GM23338 (cell line): ENCODE measurements at regions not wholly inside any gene's neighbourhood (a gene's known extent, or its start where the extent isn't known, plus 50 kb on each side); places are given as distances from the start of the nearest gene placed in this dataset.

ENCODE experiments used
- ATAC-seq: fragments of 200-7000 bp; cut with Tn5 transposase; 3 replicates; pipeline ENCODE4 v1.9.1; 2020
- DNase-seq: peaks from one replicate; pipeline ENCODE4 v3.0.0-alpha.2; 2015; ENCODE audit warnings: low spot score
- H2AFZ ChIP-seq: fragments of 200-600 bp; sonication (generic); 2 replicates; pipeline ENCODE4 v1.8.0; 2016; ENCODE audit warnings: antibody characterized with exemption, mild to moderate bottlenecking, moderate library complexity
- H3F3A ChIP-seq: fragments of 200-600 bp; sonication (generic); replicated peaks from 2 replicates; pipeline ENCODE4 v1.8.0; 2017; ENCODE audit warnings: antibody characterized with exemption, mixed run types, low read depth
- H3K27ac ChIP-seq: fragments of 200-600 bp; sonication (generic); 2 replicates; pipeline ENCODE4 v1.6.1; 2016; ENCODE audit warnings: low read depth
- H3K27me3 ChIP-seq: fragments of 200-600 bp; sonication (generic); 2 replicates; pipeline ENCODE4 v1.8.0; 2016; ENCODE audit warnings: mild to moderate bottlenecking, mixed run types, moderate library complexity; ENCODE audit not compliant: insufficient read depth
- H3K36me3 ChIP-seq: fragments of 200-600 bp; sonication (generic); 2 replicates; pipeline ENCODE4 v1.8.0; 2016; ENCODE audit warnings: mild to moderate bottlenecking; ENCODE audit not compliant: insufficient read depth
- H3K4me1 ChIP-seq: fragments of 200-600 bp; sonication (generic); 2 replicates; pipeline ENCODE4 v1.8.0; 2016; ENCODE audit warnings: mild to moderate bottlenecking, moderate library complexity; ENCODE audit not compliant: insufficient read depth
- H3K4me2 ChIP-seq: fragments of 200-600 bp; sonication (generic); 2 replicates; pipeline ENCODE4 v1.7.1; 2017; ENCODE audit warnings: mixed run types
- H3K4me3 ChIP-seq: fragments of 200-600 bp; sonication (generic); 2 replicates; pipeline ENCODE4 v1.6.1; 2016; ENCODE audit warnings: mixed run types
- H3K79me2 ChIP-seq: fragments of 200-600 bp; sonication (generic); replicated peaks from 2 replicates; pipeline ENCODE4 v1.8.0; 2017; ENCODE audit warnings: mild to moderate bottlenecking; ENCODE audit not compliant: insufficient read depth
- H3K9me2 ChIP-seq: fragments of 200-600 bp; sonication (generic); 2 replicates; pipeline ENCODE4 v1.8.0; 2017; ENCODE audit not compliant: insufficient read depth
- H4K20me1 ChIP-seq: fragments of 200-600 bp; sonication (generic); replicated peaks from 2 replicates; pipeline ENCODE4 v1.8.0; 2017; ENCODE audit warnings: mild to moderate bottlenecking; ENCODE audit not compliant: insufficient read depth
- H3K27ac Mint-ChIP-seq: 2 replicates; pipeline ENCODE4 v1.8.0; 2020; ENCODE audit warnings: inconsistent platforms, mild to moderate bottlenecking, moderate library complexity, mixed read lengths
- H3K27me3 Mint-ChIP-seq: 3 replicates; pipeline ENCODE4 v1.8.0; 2022; ENCODE audit warnings: low read depth, mild to moderate bottlenecking, moderate library complexity, mixed read lengths, inconsistent platforms; ENCODE audit not compliant: insufficient read depth, poor library complexity
- H3K36me3 Mint-ChIP-seq: 3 replicates; pipeline ENCODE4 v1.8.0; 2021; ENCODE audit warnings: low read depth, mild to moderate bottlenecking, inconsistent platforms, moderate library complexity, mixed read lengths
- H3K4me1 Mint-ChIP-seq: 3 replicates; pipeline ENCODE4 v1.8.0; 2020; ENCODE audit warnings: mild to moderate bottlenecking, inconsistent platforms, mixed read lengths
- H3K4me3 Mint-ChIP-seq: 3 replicates; pipeline ENCODE4 v1.8.0; 2021; ENCODE audit warnings: moderate library complexity, mild to moderate bottlenecking, inconsistent platforms, mixed read lengths
- H3K9me3 Mint-ChIP-seq: 3 replicates; pipeline ENCODE4 v1.8.0; 2020; ENCODE audit warnings: moderate library complexity, mild to moderate bottlenecking, inconsistent platforms, mixed read lengths
- CREB1 ChIP-seq: fragments of 250-450 bp; sonication (Bioruptor Pico); IDR thresholded peaks from 2 replicates; pipeline ENCODE4 v1.5.0; 2020; ENCODE audit warnings: low read depth, mild to moderate bottlenecking, moderate library complexity
- EZH2 ChIP-seq: fragments of 200-600 bp; sonication (generic); IDR thresholded peaks from one replicate; pipeline ENCODE4 v1.8.0; 2017; ENCODE audit warnings: antibody characterized with exemption, mild to moderate bottlenecking, low read depth; ENCODE audit not compliant: unreplicated experiment
- EZH2phosphoT487 ChIP-seq: fragments of 200-600 bp; sonication (generic); IDR thresholded peaks from one replicate; pipeline ENCODE4 v1.8.1; 2018; ENCODE audit warnings: antibody characterized with exemption; ENCODE audit not compliant: unreplicated experiment
- JUNB ChIP-seq: IDR thresholded peaks from one replicate; pipeline ENCODE4 v1.6.1; 2016; ENCODE audit warnings: antibody characterized with exemption; ENCODE audit not compliant: unreplicated experiment
- NANOG ChIP-seq: IDR thresholded peaks from 2 replicates; pipeline ENCODE4 v1.6.1; 2016; ENCODE audit warnings: antibody characterized with exemption, borderline replicate concordance
- POLR2AphosphoS5 ChIP-seq: IDR thresholded peaks from 2 replicates; pipeline ENCODE4 v1.6.1; 2016; ENCODE audit warnings: antibody characterized with exemption, low read depth
- STAT1 ChIP-seq: IDR thresholded peaks from one replicate; pipeline ENCODE4 v1.6.1; 2016; ENCODE audit warnings: antibody characterized with exemption; ENCODE audit not compliant: unreplicated experiment
- ZNF114 ChIP-seq: fragments of 250-450 bp; sonication (Bioruptor Pico); IDR thresholded peaks from 2 replicates; pipeline ENCODE4 v1.5.0; 2020; ENCODE audit warnings: mild to moderate bottlenecking, moderate library complexity
- ZNF331 ChIP-seq: fragments of 250-450 bp; sonication (Bioruptor Pico); IDR thresholded peaks from 2 replicates; pipeline ENCODE4 v1.5.0; 2020; ENCODE audit warnings: low read depth, mild to moderate bottlenecking, moderate library complexity
- TF ChIP-seq, protein P1 (sequence below): IDR thresholded peaks from one replicate; pipeline ENCODE4 v1.6.1; 2018; ENCODE audit warnings: antibody characterized with exemption; ENCODE audit not compliant: unreplicated experiment
- TF ChIP-seq, protein P2 (sequence below), 2 experiments: fragments of 200-600 bp in 1 of 2; sonication (generic) in 1 of 2; conservative IDR thresholded peaks; 2 replicates each; pipeline versions ENCODE4 v1.5.1 to v1.6.1; 2016 to 2017; ENCODE audit warnings: antibody characterized with exemption in 2 of 2, low read depth in 2 of 2, mild to moderate bottlenecking in 2 of 2, moderate library complexity in 1 of 2
- TF ChIP-seq, protein P3 (sequence below): fragments of 250-450 bp; sonication (Bioruptor Pico); IDR thresholded peaks from 2 replicates; pipeline ENCODE4 v1.5.0; 2020; ENCODE audit warnings: mild to moderate bottlenecking, moderate library complexity
- TF ChIP-seq, protein P4 (sequence below): IDR thresholded peaks from 2 replicates; pipeline ENCODE4 v1.6.1; 2016; ENCODE audit warnings: antibody characterized with exemption

DNA sequence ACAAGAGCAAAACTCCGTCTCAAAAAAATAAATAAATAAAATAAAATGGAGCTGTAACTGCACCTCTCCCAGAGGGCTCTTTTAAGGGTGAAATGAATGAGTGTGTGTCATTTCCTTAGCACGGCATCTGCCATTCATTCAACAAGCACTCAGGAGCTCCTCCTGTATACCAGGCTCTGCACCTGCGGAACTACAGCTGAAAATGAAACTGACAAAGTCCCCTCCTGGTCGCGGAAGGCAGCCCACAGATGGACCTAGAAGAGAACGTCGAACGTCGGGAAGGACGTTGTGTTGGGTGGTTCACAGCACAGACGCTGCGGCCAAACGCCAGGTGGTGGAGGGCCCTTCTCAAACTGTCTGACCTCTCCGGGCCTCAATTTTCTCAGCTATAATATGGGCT lies 256.4 kb downstream of the TFAP2C start:
- no peak for ATAC-seq
- Histone ChIP-seq H3F3A (no peaks in the 10 kb centered on the region), H3K4me2 (no peak overlapping the region), H3K27me3 (no peaks in the 10 kb centered on the region), H3K4me3 (no peak overlapping the region), H4K20me1 (no peaks in the 10 kb centered on the region), H3K36me3 (no peaks in the 10 kb centered on the region), H3K27ac (no peak overlapping the region), H2AFZ (no peak overlapping the region), H3K79me2 (no peaks in the 10 kb centered on the region), H3K9me2 (no peaks in the 10 kb centered on the region), H3K4me1 (no peaks in the 10 kb centered on the region)
- TF ChIP-seq STAT1, result no peak
- TF ChIP-seq EZH2, result no peak
- TF ChIP-seq, protein P1, sequence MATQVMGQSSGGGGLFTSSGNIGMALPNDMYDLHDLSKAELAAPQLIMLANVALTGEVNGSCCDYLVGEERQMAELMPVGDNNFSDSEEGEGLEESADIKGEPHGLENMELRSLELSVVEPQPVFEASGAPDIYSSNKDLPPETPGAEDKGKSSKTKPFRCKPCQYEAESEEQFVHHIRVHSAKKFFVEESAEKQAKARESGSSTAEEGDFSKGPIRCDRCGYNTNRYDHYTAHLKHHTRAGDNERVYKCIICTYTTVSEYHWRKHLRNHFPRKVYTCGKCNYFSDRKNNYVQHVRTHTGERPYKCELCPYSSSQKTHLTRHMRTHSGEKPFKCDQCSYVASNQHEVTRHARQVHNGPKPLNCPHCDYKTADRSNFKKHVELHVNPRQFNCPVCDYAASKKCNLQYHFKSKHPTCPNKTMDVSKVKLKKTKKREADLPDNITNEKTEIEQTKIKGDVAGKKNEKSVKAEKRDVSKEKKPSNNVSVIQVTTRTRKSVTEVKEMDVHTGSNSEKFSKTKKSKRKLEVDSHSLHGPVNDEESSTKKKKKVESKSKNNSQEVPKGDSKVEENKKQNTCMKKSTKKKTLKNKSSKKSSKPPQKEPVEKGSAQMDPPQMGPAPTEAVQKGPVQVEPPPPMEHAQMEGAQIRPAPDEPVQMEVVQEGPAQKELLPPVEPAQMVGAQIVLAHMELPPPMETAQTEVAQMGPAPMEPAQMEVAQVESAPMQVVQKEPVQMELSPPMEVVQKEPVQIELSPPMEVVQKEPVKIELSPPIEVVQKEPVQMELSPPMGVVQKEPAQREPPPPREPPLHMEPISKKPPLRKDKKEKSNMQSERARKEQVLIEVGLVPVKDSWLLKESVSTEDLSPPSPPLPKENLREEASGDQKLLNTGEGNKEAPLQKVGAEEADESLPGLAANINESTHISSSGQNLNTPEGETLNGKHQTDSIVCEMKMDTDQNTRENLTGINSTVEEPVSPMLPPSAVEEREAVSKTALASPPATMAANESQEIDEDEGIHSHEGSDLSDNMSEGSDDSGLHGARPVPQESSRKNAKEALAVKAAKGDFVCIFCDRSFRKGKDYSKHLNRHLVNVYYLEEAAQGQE, result no peak
- no peak for TF ChIP-seq EZH2phosphoT487
- TF ChIP-seq POLR2AphosphoS5, result no peak
- TF ChIP-seq, protein P2, sequence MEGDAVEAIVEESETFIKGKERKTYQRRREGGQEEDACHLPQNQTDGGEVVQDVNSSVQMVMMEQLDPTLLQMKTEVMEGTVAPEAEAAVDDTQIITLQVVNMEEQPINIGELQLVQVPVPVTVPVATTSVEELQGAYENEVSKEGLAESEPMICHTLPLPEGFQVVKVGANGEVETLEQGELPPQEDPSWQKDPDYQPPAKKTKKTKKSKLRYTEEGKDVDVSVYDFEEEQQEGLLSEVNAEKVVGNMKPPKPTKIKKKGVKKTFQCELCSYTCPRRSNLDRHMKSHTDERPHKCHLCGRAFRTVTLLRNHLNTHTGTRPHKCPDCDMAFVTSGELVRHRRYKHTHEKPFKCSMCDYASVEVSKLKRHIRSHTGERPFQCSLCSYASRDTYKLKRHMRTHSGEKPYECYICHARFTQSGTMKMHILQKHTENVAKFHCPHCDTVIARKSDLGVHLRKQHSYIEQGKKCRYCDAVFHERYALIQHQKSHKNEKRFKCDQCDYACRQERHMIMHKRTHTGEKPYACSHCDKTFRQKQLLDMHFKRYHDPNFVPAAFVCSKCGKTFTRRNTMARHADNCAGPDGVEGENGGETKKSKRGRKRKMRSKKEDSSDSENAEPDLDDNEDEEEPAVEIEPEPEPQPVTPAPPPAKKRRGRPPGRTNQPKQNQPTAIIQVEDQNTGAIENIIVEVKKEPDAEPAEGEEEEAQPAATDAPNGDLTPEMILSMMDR (conservative IDR thresholded peaks at IDR 0.05; ENCODE audit: low read depth in 2 of 2), result no peak
- TF ChIP-seq, protein P3, sequence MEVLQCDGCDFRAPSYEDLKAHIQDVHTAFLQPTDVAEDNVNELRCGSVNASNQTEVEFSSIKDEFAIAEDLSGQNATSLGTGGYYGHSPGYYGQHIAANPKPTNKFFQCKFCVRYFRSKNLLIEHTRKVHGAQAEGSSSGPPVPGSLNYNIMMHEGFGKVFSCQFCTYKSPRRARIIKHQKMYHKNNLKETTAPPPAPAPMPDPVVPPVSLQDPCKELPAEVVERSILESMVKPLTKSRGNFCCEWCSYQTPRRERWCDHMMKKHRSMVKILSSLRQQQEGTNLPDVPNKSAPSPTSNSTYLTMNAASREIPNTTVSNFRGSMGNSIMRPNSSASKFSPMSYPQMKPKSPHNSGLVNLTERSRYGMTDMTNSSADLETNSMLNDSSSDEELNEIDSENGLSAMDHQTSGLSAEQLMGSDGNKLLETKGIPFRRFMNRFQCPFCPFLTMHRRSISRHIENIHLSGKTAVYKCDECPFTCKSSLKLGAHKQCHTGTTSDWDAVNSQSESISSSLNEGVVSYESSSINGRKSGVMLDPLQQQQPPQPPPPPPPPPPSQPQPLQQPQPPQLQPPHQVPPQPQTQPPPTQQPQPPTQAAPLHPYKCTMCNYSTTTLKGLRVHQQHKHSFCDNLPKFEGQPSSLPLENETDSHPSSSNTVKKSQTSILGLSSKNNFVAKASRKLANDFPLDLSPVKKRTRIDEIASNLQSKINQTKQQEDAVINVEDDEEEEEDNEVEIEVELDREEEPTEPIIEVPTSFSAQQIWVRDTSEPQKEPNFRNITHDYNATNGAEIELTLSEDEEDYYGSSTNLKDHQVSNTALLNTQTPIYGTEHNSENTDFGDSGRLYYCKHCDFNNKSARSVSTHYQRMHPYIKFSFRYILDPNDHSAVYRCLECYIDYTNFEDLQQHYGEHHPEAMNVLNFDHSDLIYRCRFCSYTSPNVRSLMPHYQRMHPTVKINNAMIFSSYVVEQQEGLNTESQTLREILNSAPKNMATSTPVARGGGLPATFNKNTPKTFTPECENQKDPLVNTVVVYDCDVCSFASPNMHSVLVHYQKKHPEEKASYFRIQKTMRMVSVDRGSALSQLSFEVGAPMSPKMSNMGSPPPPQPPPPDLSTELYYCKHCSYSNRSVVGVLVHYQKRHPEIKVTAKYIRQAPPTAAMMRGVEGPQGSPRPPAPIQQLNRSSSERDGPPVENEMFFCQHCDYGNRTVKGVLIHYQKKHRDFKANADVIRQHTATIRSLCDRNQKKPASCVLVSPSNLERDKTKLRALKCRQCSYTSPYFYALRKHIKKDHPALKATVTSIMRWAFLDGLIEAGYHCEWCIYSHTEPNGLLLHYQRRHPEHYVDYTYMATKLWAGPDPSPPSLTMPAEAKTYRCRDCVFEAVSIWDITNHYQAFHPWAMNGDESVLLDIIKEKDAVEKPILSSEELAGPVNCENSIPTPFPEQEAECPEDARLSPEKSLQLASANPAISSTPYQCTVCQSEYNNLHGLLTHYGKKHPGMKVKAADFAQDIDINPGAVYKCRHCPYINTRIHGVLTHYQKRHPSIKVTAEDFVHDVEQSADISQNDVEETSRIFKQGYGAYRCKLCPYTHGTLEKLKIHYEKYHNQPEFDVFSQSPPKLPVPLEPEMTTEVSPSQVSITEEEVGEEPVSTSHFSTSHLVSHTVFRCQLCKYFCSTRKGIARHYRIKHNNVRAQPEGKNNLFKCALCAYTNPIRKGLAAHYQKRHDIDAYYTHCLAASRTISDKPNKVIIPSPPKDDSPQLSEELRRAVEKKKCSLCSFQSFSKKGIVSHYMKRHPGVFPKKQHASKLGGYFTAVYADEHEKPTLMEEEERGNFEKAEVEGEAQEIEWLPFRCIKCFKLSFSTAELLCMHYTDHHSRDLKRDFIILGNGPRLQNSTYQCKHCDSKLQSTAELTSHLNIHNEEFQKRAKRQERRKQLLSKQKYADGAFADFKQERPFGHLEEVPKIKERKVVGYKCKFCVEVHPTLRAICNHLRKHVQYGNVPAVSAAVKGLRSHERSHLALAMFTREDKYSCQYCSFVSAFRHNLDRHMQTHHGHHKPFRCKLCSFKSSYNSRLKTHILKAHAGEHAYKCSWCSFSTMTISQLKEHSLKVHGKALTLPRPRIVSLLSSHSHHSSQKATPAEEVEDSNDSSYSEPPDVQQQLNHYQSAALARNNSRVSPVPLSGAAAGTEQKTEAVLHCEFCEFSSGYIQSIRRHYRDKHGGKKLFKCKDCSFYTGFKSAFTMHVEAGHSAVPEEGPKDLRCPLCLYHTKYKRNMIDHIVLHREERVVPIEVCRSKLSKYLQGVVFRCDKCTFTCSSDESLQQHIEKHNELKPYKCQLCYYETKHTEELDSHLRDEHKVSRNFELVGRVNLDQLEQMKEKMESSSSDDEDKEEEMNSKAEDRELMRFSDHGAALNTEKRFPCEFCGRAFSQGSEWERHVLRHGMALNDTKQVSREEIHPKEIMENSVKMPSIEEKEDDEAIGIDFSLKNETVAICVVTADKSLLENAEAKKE, result no peak
- no peak for TF ChIP-seq ZNF114 (CRISPR knock-in tag)
- TF ChIP-seq JUNB, result no peak
- TF ChIP-seq ZNF331 (CRISPR knock-in tag), result no peak
- TF ChIP-seq NANOG, result no peak
- TF ChIP-seq, protein P4, sequence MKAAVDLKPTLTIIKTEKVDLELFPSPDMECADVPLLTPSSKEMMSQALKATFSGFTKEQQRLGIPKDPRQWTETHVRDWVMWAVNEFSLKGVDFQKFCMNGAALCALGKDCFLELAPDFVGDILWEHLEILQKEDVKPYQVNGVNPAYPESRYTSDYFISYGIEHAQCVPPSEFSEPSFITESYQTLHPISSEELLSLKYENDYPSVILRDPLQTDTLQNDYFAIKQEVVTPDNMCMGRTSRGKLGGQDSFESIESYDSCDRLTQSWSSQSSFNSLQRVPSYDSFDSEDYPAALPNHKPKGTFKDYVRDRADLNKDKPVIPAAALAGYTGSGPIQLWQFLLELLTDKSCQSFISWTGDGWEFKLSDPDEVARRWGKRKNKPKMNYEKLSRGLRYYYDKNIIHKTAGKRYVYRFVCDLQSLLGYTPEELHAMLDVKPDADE, result no peak
- TF ChIP-seq CREB1, result no peak
- Mint-ChIP-seq H3K4me1 (peaks cover 9% of the 10 kb centered on the region), H3K4me3 (no peak overlapping the region), H3K36me3 (no peaks in the 10 kb centered on the region; the same call in 2 of the 3 replicates), H3K27me3 (peaks cover 8% of the 10 kb centered on the region), H3K9me3 (no peaks in the 10 kb centered on the region), H3K27ac (no peak overlapping the region)
- no peak for DNase-seq
